ENCODE measurements at regions not wholly inside any gene's neighbourhood (a gene's known extent, or its start where the extent isn't known, plus 50 kb on each side); places are given as distances from the start of the nearest gene placed in this dataset.

GRCh38 chr14:101017806-101018560 is 114.5 kb upstream of the RTL1 start:
- no peak for TF ChIP-seq CTCF (IDR thresholded peaks at IDR 0.05)
- TF ChIP-seq POLR2A (IDR thresholded peaks at IDR 0.05) = no peak
